IMR-90 (cell line): ENCODE measurements at regions not wholly inside any gene's neighbourhood (a gene's known extent, or its start where the extent isn't known, plus 50 kb on each side); places are given as distances from the start of the nearest gene placed in this dataset.

Experiments
- CTCF ChIP-seq: conservative IDR thresholded peaks from 2 replicates; pipeline ENCODE4 v1.5.1; 2012; ENCODE audit warnings: mild to moderate bottlenecking, low read depth, low read length, improper control_type of control experiment
- FOS ChIP-seq: fragments of 150-350 bp; IDR thresholded peaks from 2 replicates; pipeline ENCODE4 v1.6.1; 2016; ENCODE audit warnings: low read depth, low read length
- MXI1 ChIP-seq: IDR thresholded peaks from 2 replicates; pipeline ENCODE4 v1.6.1; 2012; ENCODE audit warnings: low read depth, mild to moderate bottlenecking, low read length, moderate library complexity, borderline replicate concordance
- POLR2A ChIP-seq: IDR thresholded peaks from 2 replicates; pipeline ENCODE4 v1.6.1; 2012; ENCODE audit warnings: mild to moderate bottlenecking, low read depth, low read length
- RCOR1 ChIP-seq: IDR thresholded peaks from 2 replicates; pipeline ENCODE4 v1.6.1; 2012; ENCODE audit warnings: mild to moderate bottlenecking, low read length, improper control_type of control experiment; ENCODE audit not compliant: insufficient replicate concordance

GRCh38 chr12:91717804-91718203 is 427.8 kb downstream of the BTG1 start:
- TF ChIP-seq CTCF (no peak), MXI1 (no peak), FOS (no peak), POLR2A (no peak), RCOR1 (no peak)
